Keratinocyte (primary cell): ENCODE measurements at regions not wholly inside any gene's neighbourhood (a gene's known extent, or its start where the extent isn't known, plus 50 kb on each side); places are given as distances from the start of the nearest gene placed in this dataset.

Experiments used
- DNase-seq: peaks from one replicate; pipeline ENCODE4 v3.0.0-alpha.2; 2011; ENCODE audit warnings: low read depth, missing footprints, low spot score
- FAIRE-seq: peaks from 2 replicates; lab custom pipeline; 2011; peaks lifted over from hg19 to GRCh38; lab: Jason Lieb, UNC
- H2AFZ ChIP-seq: 2 replicates; pipeline ENCODE4 v1.6.0; 2012; ENCODE audit warnings: low read length, control low read depth, inconsistent platforms; ENCODE audit not compliant: control insufficient read depth
- H3K27ac ChIP-seq: 2 replicates; pipeline ENCODE4 v1.5.1; 2011; ENCODE audit warnings: low read length; ENCODE audit not compliant: control insufficient read depth, insufficient read depth
- H3K27me3 ChIP-seq: 3 replicates; pipeline ENCODE4 v1.6.0; 2011; ENCODE audit warnings: low read length; ENCODE audit not compliant: control insufficient read depth, insufficient read depth; ENCODE audit errors: extremely low read depth
- H3K36me3 ChIP-seq, 2 experiments: 2 replicates in 1 of 2; 3 replicates in 1 of 2; pipeline ENCODE4 v1.5.1; 2011; ENCODE audit warnings: low read length in 2 of 2, mild to moderate bottlenecking in 1 of 2; ENCODE audit not compliant: control insufficient read depth in 2 of 2, insufficient read depth in 2 of 2; ENCODE audit errors: extremely low read depth in 1 of 2
- H3K4me1 ChIP-seq: 3 replicates; pipeline ENCODE4 v1.5.1; 2011; ENCODE audit warnings: low read length; ENCODE audit not compliant: control insufficient read depth, insufficient read depth; ENCODE audit errors: extremely low read depth
- H3K4me2 ChIP-seq: 3 replicates; pipeline ENCODE4 v1.6.0; 2011; ENCODE audit warnings: low read depth, low read length; ENCODE audit not compliant: control insufficient read depth, insufficient read depth; ENCODE audit errors: extremely low read depth
- H3K4me3 ChIP-seq, 3 experiments: fragments of 200-600 bp in 1 of 3; sonication (generic) in 1 of 3; 2 replicates in 2 of 3; 3 replicates in 1 of 3; pipeline ENCODE4 v1.5.1; 2011 to 2016; ENCODE audit warnings: low read length in 3 of 3, mild to moderate bottlenecking in 3 of 3, control low read depth in 2 of 3, inconsistent platforms in 1 of 3, low read depth in 1 of 3, mixed read lengths in 1 of 3, mixed run types in 1 of 3, moderate library complexity in 1 of 3; ENCODE audit not compliant: control insufficient read depth in 2 of 3, insufficient read depth in 2 of 3; ENCODE audit errors: extremely low read depth in 1 of 3
- H3K79me2 ChIP-seq: 2 replicates; pipeline ENCODE4 v1.6.0; 2012; ENCODE audit warnings: low read length; ENCODE audit not compliant: control insufficient read depth, insufficient read depth
- H3K9ac ChIP-seq: 3 replicates; pipeline ENCODE4 v1.6.0; 2011; ENCODE audit warnings: low read length; ENCODE audit not compliant: control insufficient read depth, insufficient read depth; ENCODE audit errors: extremely low read depth
- H3K9me1 ChIP-seq: 3 replicates; pipeline ENCODE4 v1.6.0; 2011; ENCODE audit warnings: low read length; ENCODE audit not compliant: control insufficient read depth, insufficient read depth; ENCODE audit errors: extremely low read depth
- H3K9me3 ChIP-seq: 2 replicates; pipeline ENCODE4 v1.5.1; 2012; ENCODE audit warnings: low read depth, low read length; ENCODE audit not compliant: control insufficient read depth
- H4K20me1 ChIP-seq: 3 replicates; pipeline ENCODE4 v1.6.0; 2011; ENCODE audit warnings: low read length; ENCODE audit not compliant: control insufficient read depth, insufficient read depth; ENCODE audit errors: extremely low read depth
- EZH2 ChIP-seq: IDR thresholded peaks from one replicate; pipeline ENCODE4 v1.6.1; 2012; ENCODE audit warnings: inconsistent platforms, mild to moderate bottlenecking, low read length, moderate library complexity
- dilution Hi-C: fragments of 300-500 bp; cut with MboI; formaldehyde crosslinking; loops from one replicate; pipeline ENCODE4 v1.7.0; 2020; ENCODE audit warnings: low sequenced_read_pairs; ENCODE audit not compliant: extremely low pct_ligation_motif_present
- TF ChIP-seq, protein P1 (sequence below), 3 experiments: IDR thresholded peaks in 1 of 3; conservative IDR thresholded peaks in 1 of 3; optimal IDR thresholded peaks in 1 of 3; 2 replicates in 2 of 3; 3 replicates in 1 of 3; pipeline versions ENCODE3 to v1.5.1; 2011; ENCODE audit warnings: low read length in 3 of 3, mild to moderate bottlenecking in 3 of 3, moderate library complexity in 2 of 3, control low read depth in 1 of 3, inconsistent platforms in 1 of 3; ENCODE audit not compliant: insufficient read depth in 2 of 3; ENCODE audit errors: extremely low read depth in 1 of 3

DNA sequence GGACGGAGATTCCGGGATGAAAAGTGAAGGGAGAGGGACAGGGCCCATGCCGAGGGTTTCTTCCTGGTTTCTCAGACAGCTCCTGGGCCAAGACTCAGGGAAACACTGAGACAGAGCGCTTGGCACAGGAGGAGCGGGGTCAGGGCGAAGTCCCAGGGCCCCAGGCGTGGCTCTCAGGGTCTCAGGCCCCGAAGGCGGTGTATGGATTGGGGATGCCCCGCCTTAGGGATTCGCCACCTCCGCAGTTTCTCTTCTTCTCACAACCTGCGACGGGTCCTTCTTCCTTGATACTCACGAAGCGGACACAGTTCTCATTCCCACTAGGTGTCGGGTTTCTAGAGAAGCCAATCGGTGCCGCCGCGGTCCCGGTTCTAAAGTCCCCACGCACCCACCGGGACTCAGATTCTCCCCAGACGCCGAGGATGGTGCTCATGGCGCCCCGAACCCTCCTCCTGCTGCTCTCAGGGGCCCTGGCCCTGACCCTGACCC is 55.0 kb upstream of the HLA-A start:
- no peaks in the 10 kb centered on the region for H3K9me3 ChIP-seq
- H3K9ac ChIP-seq = peak overlapping the region; percentile 73
- no peaks in the 10 kb centered on the region for H3K79me2 ChIP-seq
- peak overlapping the region; percentile 64 for H3K4me2 ChIP-seq
- DNase-seq (no peak), FAIRE-seq (peak; percentile 39)
- H3K36me3 ChIP-seq = no peaks in the 10 kb centered on the region
- peaks cover 5% of the 10 kb centered on the region for H3K4me1 ChIP-seq
- dilution Hi-C loops = no loop called here
- TF ChIP-seq, protein P1, sequence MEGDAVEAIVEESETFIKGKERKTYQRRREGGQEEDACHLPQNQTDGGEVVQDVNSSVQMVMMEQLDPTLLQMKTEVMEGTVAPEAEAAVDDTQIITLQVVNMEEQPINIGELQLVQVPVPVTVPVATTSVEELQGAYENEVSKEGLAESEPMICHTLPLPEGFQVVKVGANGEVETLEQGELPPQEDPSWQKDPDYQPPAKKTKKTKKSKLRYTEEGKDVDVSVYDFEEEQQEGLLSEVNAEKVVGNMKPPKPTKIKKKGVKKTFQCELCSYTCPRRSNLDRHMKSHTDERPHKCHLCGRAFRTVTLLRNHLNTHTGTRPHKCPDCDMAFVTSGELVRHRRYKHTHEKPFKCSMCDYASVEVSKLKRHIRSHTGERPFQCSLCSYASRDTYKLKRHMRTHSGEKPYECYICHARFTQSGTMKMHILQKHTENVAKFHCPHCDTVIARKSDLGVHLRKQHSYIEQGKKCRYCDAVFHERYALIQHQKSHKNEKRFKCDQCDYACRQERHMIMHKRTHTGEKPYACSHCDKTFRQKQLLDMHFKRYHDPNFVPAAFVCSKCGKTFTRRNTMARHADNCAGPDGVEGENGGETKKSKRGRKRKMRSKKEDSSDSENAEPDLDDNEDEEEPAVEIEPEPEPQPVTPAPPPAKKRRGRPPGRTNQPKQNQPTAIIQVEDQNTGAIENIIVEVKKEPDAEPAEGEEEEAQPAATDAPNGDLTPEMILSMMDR (optimal IDR thresholded peaks at IDR 0.05 in 1 of 3, IDR thresholded peaks at IDR 0.05 in 1 of 3, conservative IDR thresholded peaks at IDR 0.05 in 1 of 3; ENCODE audit: extremely low read depth in 1 of 3, insufficient read depth in 2 of 3, low read length in 3 of 3) = no peak
- TF ChIP-seq EZH2 = no peak
- H4K20me1 ChIP-seq = no peaks in the 10 kb centered on the region
- no peak overlapping the region for H3K27ac ChIP-seq
- H3K27me3 ChIP-seq = no peaks in the 10 kb centered on the region
- H3K9me1 ChIP-seq = no peaks in the 10 kb centered on the region
- peak overlapping the region; percentile 51 to 61 (median 58) for H3K4me3 ChIP-seq
- peak overlapping the region; percentile 83 for H2AFZ ChIP-seq

DNA sequence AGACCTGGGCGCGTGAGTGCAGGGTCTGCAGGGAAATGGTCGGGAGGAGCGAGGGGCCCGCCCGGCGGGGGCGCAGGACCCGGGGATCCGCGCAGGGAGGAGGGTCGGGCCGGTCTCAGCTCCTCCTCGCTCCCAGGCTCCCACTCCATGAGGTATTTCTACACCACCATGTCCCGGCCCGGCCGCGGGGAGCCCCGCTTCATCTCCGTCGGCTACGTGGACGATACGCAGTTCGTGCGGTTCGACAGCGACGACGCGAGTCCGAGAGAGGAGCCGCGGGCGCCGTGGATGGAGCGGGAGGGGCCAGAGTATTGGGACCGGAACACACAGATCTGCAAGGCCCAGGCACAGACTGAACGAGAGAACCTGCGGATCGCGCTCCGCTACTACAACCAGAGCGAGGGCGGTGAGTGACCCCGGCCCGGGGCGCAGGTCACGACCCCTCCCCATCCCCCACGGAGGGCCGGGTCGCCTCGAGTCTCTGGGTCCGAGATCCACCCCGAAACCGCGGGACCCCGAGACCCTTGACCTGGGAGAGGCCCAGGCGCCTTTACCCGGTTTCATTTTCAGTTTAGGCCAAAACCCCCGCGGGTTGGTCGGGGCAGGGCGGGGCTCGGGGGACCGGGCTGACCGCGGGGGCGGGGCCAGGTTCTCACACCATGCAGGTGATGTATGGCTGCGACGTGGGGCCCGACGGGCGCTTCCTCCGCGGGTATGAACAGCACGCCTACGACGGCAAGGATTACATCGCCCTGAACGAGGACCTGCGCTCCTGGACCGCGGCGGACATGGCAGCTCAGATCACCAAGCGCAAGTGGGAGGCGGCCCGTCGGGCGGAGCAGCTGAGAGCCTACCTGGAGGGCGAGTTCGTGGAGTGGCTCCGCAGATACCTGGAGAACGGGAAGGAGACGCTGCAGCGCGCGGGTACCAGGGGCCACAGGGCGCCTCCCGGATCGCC is 54.2 kb upstream of the HLA-A start:
- no peaks in the 10 kb centered on the region for H3K9me3 ChIP-seq
- H3K4me1 ChIP-seq = peaks cover 5% of the 10 kb centered on the region
- no peaks in the 10 kb centered on the region for H3K36me3 ChIP-seq
- no peak for FAIRE-seq
- H3K79me2 ChIP-seq = no peaks in the 10 kb centered on the region
- TF ChIP-seq EZH2 = no peak
- TF ChIP-seq, protein P1 (optimal IDR thresholded peaks at IDR 0.05 in 1 of 3, IDR thresholded peaks at IDR 0.05 in 1 of 3, conservative IDR thresholded peaks at IDR 0.05 in 1 of 3; ENCODE audit: extremely low read depth in 1 of 3, insufficient read depth in 2 of 3, low read length in 3 of 3) = no peak
- peak overlapping the region; percentile 83 for H2AFZ ChIP-seq
- H4K20me1 ChIP-seq = no peaks in the 10 kb centered on the region
- H3K9me1 ChIP-seq = no peaks in the 10 kb centered on the region
- H3K4me3 ChIP-seq = peak overlapping the region; percentile 51 to 61 (median 58)
- DNase-seq = peak; percentile 5
- H3K4me2 ChIP-seq = peak overlapping the region; percentile 64
- no peaks in the 10 kb centered on the region for H3K27me3 ChIP-seq
- dilution Hi-C loops = no loop called here
- peak overlapping the region; percentile 43 for H3K27ac ChIP-seq
- peak overlapping the region; percentile 73 for H3K9ac ChIP-seq
